HG03045 (cell line): ENCODE measurements at regions not wholly inside any gene's neighbourhood (a gene's known extent, or its start where the extent isn't known, plus 50 kb on each side); places are given as distances from the start of the nearest gene placed in this dataset.

Experiments used
- ATAC-seq: cut with Tn5 transposase; IDR thresholded peaks from one replicate; pipeline ENCODE4 v1.9.1; 2021; ENCODE audit warnings: mild to moderate bottlenecking, moderate library complexity; ENCODE audit not compliant: unreplicated experiment

DNA sequence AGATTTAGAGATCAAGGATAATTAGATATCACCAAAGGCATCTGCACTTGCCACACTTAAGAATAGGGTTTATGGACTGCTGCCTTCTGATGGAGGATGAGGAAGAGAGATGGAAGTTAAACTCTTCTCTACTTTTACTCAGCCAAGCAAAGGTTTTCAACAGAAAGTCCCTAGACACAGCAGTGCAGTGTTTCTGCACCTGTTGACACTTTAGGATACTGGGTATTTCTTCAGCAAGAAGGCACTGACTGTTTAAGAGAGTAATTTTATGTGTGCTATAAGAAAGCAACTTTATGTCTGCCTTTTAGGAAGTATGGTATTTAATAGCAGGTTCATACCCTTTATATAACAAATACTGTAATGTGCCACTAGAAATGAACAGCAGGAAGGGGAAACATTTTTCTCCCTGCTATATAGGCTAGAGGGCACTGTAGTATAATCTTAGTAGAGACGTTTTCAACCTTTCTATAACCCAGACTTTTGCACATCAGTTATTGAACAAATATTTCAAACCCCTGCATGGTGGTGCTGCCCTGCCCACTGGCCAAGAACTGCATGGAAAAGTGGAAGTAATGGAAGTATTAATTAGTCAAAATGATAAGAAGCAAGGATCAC lies 225.0 kb upstream of the GRIP1 start:
- no peak for ATAC-seq

DNA sequence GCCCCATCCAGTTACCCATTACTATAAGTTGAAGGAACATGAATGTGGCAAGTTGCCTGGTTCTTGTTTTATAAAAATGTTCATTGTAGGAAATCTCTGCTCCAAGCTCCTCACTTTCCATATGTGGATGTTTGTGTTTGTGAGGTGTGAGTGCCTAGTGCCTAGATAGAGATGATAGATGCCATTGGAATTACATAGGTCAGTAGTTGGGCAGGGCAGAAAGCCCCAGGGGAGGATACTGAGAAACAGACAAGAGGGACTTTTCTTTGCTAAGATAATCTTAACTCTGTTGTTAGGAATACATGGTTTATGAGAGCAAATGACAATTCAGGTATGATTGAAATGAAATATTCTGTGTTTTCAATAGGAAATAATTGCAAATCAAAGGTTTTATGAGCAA lies 226.3 kb upstream of the GRIP1 start:
- ATAC-seq, result no peak

DNA sequence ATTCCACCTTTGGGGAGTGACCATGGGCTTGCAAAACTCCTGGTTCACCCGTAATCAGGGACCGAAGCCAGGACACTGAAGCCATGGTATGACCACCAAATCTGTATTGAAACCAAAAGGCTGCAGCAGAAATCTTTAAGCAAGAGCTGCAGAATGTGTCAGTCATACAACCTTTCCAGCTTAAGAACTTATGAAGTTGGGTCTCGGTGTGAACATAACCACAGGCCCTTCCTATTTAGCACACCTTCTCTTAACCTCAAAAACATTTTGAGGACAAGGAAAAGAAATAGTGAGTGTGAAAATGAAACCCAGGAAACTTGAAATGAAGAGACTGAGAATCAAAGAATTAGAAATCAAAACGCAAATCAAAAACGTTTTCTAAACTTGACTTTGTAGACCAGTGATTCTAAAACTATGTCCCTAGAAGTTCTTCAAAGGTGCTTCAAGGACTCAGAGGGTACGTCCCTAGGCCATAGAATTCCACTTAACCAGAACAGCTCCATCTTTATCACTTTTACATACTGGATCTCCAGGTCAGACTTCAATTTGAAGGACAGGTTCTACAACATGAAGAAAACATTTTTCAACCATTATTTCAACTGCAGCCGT lies 231.6 kb upstream of the GRIP1 start:
- ATAC-seq, result no peak

- ATAC-seq, result no peak
These were observed 236.5 kb upstream of the GRIP1 start for GRCh38 chr12:66915306-66915904.

DNA sequence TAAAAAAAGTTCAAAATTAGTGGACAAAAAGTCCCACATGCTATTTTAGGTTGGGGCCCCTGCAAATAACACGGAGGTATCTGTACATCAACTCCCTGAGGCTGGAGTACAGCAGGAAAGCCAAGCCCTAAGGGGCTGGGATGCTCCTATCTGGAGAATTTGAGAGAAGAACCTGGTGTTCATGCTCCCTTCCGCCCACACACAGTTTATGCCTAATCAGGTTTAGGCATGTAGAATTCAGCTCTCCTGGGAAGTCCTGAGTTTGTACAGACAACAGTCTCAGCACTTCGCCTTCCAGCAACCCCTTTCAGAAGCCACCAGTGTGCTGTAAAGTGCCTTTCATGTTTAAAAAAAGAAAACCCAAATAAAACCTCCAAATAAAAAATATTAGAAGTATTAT lies 237.3 kb upstream of the GRIP1 start:
- no peak for ATAC-seq

DNA sequence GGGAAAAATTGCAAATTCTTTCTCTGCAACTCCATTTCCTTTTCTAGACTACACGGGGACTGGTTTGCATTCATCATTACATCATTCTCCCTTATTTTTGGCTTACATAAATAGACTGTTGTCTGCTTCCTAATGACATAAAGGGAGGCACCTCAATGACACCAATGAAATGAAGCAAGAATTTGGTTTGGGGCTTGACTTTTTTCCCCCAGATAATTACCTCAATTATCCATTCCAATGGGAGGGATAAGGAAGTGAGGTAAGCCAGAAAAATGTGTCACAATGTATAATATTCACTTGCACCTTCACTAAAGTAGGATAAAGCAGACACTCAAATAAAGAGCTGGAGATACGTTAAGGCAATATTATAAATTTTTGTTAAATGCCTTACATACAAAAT lies 240.6 kb upstream of the GRIP1 start:
- no peak for ATAC-seq

- ATAC-seq, result no peak
These were observed 241.3 kb upstream of the GRIP1 start for GRCh38 chr12:66920205-66920604.

GRCh38 chr12:66921151-66921550 lies 242.3 kb upstream of the GRIP1 start:
- ATAC-seq, result no peak

GRCh38 chr12:66925083-66925482 lies 246.2 kb upstream of the GRIP1 start:
- no peak for ATAC-seq

DNA sequence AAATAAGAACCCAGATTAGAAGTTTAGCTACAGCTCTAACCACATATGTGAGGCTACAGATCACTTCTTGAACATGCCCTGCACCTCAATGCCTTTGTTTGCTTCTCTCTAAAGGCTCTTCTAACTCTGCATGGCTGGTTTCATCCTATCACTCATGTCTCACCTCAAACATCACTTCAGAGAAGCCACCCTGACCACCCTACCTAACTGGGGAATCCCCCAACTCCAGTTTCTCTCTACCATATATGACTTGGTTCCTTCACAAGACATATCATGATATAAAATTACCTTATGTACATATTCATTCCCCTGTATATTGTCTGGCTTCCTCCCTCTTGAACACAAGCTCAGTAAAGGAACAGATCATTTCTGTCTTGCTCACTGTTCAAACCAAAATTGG lies 250.2 kb upstream of the GRIP1 start:
- ATAC-seq, result no peak

DNA sequence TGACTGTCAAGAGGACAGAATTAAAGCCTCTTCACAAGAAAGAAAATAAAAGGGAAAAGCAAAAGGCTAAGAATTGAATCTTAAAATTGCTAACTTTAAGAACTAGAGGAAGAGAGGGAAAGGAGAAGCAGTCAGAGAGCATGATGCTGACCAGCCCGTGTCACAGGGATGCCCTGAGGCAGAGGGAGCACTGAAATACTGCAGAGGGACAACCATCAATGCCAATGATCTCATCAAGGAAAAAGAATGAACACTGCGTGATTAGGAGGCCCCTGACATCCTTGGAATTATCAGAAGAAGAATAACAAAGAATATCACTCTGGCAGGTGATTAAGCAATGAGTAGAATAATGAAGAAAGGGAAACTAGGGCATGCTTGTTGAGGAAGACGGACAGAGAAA lies 252.2 kb upstream of the GRIP1 start:
- no peak for ATAC-seq

GRCh38 chr12:66932126-66932525 lies 253.2 kb upstream of the GRIP1 start:
- no peak for ATAC-seq

- no peak for ATAC-seq
These were observed 255.6 kb upstream of the GRIP1 start for GRCh38 chr12:66934302-66935062.

DNA sequence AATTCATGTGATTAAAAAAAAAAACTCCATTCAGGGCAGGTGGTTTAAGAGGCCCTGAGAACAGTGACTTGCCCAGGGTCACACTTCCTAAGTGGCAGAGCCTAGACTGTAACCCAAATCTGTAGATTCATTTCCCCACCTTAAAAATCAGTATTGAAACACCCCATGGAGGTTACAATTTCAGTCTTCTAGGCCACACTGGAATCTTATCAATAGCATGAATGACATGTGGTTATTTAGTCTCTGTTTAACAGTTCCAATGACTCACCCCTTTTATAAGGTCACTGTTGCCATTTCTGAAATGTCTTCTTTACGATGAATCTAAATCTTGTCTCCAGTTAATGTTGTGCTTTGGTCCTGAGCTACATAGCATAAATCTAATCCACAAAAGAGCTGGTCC lies 262.3 kb upstream of the GRIP1 start:
- ATAC-seq, result no peak

GRCh38 chr12:66942741-66943465 lies 264.0 kb upstream of the GRIP1 start:
- no peak for ATAC-seq

- ATAC-seq, result no peak
These were observed 265.5 kb upstream of the GRIP1 start for GRCh38 chr12:66944365-66944764.

DNA sequence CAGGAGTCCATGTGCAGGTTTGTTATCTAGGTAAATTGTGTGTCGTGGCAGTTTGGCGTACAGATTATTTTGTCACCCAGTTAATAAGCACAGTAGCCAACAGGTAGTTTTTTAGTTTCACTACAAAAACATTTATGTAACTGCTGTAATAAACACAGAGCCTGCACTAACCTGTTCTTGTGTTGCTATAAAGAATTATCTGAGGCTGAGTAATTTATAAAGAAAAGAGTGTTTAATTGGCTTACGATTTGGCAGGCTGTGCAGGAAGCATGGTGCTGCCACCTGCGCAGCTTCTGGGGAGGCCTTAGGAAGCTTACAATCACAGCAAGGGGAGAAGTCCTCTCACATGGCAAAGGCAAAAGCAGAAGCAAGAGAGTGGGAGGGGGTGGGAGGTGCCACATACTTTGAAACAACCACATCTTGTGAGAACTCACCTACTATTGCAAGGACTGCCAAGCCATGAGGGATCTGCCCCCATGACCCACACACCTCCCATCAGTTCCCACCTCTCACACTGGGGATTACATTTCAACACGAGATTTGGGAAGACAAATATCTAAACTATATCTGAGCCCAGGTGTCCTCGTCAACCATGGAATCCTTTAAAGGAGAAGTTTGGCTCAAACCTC lies 266.4 kb upstream of the GRIP1 start:
- ATAC-seq, result no peak

DNA sequence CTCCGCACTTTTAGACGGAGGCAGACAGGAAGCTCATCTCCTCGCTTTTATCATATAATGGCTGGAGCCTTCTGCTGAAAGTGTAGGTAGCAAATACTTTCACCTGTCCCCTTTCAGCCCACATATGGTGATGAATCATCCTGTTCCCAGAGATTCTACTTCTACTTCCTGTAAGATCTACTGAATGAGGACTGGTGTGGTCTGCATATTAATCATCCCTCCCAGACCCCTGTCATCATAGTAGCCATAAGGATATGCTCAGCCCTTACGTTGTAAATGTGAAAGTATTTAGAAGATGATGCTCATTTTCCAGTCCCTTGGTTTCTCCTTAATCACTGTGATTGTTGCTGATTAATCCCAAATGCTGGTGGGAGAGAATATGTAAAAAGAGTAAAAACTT lies 268.2 kb upstream of the GRIP1 start:
- ATAC-seq, result no peak

DNA sequence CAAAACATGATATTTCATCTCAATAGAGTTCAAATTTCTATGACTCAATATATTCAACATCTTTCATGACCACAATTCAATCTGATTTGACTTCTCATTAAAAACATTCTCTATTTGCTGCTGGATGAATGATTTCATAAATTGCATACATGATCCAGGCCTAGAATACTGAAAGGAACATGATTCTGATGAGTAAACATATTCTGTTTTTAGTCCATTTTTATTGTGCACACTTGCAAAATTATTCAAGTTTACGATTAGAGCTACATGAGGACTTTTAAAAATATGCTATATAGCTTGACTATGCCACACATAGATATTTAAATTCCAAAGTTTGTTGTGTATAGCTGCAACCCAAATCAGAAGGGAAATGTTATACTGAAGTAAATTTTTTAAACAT lies 273.8 kb upstream of the GRIP1 start:
- no peak for ATAC-seq

- ATAC-seq, result no peak
These were observed 277.4 kb upstream of the GRIP1 start for GRCh38 chr12:66956300-66956699.

- ATAC-seq, result no peak
These were observed 280.4 kb upstream of the GRIP1 start for GRCh38 chr12:66959276-66959675.
